Endometrial microvascular endothelial cells (primary cell): ENCODE measurements at regions not wholly inside any gene's neighbourhood (a gene's known extent, or its start where the extent isn't known, plus 50 kb on each side); places are given as distances from the start of the nearest gene placed in this dataset.
"Not testable (repeated sequence)": the region's sequence is repeated elsewhere in the genome, so short reads cannot be mapped to it uniquely, and the experiment has no call there.

Source experiments
- in situ Hi-C: cut with HindIII; loops from 2 replicates; pipeline ENCODE4 v1.10.0; 2017; ENCODE audit warnings: low sequenced_read_pairs, low pct_unique_long_range_greater_than_20kb; ENCODE audit errors: inconsistent ontology term

GRCh38 chr20:47863981-47864380, 78.7 kb upstream of the SULF2 start:
- in situ Hi-C loops, result no loop called here

DNA sequence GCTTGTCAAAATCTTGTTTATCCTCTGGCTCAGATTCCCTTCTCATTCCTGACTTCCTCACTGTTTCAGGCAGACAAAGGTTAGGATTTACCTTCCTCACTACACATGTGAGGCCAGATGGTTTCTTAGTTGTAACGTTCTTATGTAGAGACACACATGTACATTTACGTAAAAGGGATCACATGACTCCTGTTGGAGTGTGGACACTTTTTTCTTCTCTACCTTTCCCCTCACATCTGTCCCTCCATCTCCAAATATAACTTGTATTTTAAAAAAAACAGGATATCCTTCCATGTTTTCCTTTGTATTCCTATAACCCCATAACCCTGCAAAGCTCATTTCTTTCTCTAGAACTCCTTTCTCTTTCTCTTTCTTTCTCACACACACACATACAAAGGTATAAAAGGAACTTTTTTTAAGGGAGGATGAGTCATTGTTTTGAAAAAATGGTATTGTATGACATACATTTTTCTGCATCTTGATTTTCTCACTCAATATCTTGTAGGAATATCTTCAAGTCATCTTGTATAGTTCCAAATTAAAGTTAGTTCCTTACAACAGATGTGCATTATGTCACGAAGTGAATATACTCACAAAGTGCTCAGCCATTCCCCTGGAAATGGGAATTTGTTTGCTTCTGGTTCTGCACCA, 78.2 kb upstream of the SULF2 start:
- in situ Hi-C loops, result no loop called here

GRCh38 chr20:47862574-47863240, 77.4 kb upstream of the SULF2 start:
- in situ Hi-C loops, result no loop called here

DNA sequence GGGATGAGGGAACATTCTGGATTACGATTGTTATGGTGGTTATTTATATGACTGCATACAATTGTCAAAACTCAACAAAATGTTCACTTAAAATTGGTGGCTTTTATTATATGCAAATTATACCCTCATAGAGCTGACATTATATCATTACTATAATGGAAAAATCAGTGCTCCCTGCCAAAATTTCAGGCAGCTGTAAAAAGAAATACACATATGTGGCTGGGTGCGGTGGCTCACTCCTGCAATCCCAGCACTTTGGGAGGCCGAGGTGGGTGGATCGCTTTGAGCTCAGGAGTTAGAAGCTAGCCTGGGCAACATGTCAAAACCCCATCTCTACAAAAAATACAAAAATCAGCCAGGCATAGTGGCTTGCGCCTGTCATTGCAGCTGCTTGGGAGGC, 75.8 kb upstream of the SULF2 start:
- in situ Hi-C loops, result no loop called here

GRCh38 chr20:47860049-47860830, 75.0 kb upstream of the SULF2 start:
- in situ Hi-C loops, result no loop called here

DNA sequence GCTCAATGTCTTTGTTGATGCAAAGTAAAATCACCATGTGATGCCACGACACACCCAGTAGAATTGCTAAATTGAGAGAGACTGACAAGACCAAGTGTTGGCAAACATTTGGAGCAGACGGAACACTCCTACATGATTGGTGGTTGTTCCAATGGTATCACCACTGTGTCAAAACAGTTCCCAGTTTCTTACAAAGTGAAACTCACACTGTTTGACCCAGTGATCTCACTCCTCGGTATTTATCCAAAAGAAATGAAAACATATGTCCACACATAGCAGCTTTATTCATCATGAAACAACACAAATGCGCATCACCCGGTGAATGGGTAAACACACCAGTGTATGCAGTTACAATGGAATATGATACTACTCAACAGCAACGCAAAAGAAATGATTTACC, 74.0 kb upstream of the SULF2 start:
- in situ Hi-C loops, result no loop called here

DNA sequence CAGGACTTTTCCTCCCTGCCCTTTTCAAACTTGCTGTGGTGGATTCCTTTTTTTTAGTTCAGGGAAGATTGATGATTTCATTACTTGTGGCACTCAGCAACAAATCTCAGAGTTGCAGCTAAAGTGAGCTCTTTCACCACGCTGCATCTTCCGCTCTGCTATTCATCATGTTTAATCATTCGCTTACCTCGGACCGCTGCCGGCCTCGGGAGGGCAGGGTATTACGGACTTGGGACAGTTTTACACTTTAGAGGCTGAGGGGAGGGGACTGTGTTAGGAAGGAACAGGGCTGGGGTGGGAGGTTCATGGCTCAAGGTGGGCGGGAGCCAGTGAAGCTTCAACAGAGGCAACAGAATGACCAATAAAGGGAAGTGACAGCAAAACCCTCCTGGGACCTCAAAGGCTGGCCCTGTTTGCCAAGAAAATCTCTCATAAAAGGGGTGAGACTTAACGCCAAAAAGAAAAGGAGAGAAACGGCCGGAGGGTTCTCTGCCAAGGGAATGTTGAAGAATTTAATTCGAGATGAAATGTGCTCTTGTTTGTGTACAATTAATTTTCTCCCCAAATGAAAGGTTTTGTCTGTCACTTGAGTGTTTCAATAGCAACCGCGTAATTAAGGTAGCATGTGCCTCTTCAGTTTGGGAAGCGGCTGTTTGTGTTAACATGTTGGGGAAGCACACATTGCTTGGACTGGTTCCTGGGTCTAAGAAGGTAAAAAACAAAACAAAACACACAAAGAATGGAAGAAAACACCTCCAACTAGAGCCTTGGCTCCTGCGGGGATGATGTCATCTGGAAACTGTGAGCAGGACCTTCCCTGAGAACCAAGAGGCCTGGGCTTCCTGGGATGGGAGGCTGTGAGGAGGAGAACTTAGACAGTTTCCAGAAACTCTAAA, 72.5 kb upstream of the SULF2 start:
- in situ Hi-C loops, result no loop called here

DNA sequence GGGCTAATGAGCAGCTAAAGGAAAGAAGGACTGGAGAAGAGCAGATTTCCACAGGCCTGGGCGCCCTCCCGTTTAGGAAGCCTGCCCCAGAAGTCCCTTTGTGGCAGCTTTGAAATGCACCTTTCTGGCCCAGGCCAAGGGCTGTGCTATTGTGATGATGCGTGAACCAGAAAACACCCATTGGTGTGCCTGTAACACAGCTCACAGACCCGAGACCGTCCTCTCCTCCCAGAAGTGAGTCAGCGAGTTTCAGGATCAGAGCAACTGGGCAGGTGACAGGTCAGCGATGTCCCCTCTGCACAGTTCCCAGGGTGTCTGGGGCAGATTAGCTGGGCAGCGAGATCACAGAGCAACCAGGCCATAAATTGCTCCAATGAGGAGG, 71.9 kb upstream of the SULF2 start:
- in situ Hi-C loops, result no loop called here

- in situ Hi-C loops, result no loop called here
Observed at GRCh38 chr20:47855799-47856198, 70.5 kb upstream of the SULF2 start.

DNA sequence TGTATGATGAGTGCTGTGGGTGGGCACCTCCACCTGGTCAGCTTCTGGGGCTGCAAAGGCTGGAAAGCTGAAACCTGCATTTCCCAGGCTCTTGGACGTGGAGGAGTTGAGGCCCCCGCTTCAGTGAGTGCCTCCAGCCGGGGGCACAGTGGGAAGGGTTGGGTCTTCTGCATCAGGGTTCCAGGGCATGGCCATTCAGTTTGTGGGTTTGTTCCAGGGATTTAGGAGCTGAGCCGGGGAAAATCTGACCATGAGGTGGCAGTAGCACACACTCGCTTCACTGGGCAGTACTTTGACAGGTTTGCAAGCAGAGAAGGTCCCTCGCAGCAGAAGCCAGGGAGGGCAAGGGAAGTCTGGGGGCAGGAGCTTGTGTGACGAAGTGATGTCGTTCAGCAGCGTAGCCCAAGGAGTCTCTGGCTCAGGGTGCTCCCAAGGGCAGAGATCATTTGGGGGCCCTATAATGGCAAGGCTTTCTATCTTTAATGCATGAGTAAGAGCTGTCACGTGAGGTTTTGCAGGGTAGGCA, 69.5 kb upstream of the SULF2 start:
- in situ Hi-C loops, result no loop called here

DNA sequence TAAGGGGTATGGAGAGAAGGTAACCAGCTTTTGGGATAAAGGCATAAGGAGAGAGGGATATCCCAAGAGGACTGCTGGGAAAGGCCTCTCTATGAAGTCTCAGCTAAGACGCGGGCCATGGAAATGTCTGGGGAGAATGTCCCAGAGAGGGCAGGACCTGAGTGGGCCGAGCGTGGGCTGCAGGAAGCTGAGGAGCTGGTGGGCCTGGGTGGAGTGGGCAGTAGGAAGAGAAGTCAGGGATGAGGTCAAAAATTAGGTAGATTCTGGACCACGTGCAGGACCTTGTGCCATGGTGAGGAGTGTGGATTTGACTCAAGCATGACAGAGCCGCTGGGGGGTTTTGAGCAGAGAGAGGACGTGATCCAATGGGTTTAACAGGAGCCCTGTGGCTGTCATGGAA, 66.5 kb upstream of the SULF2 start:
- in situ Hi-C loops, result no loop called here

- in situ Hi-C loops, result no loop called here
Observed at GRCh38 chr20:47850146-47850545, 64.9 kb upstream of the SULF2 start.

DNA sequence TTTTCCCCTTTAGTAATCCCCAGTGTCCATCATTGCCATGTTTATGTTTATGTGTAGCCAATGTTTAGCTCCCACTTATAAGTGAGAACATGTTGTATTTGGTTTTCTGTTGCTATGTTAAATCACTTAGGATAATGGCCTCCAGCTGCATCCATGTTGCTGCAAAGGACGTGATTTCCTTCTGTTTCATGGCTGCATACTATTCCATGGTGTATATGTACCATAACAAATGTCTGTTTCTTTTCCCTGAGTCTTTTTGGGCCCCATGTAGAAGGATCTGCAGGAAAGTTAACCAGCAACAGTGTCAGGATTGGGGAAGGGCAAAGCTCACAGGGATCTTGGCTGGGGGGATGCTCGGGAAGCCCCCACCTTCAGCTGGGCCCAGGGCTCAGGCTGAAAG, 64.3 kb upstream of the SULF2 start:
- in situ Hi-C loops, result no loop called here

DNA sequence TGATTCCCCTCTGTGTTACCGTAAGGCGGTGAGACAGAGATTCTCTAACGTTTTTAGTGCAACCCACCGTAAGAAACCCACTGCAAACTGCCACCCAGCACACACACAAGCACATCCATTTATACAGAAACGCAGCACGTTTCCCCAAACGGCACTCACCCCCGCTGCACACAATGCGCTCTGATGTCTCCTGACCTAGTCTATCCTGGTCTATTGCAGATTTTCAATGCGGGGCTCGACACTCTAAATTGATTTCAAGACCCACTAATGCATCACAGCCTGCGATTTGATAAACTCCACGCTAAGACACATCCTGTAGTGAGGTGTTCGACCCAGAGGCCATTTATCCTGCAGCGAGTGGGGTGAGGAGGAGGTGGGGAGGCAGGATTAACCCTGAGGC, 63.7 kb upstream of the SULF2 start:
- in situ Hi-C loops, result no loop called here

- in situ Hi-C loops, result not testable (repeated sequence)
Observed at GRCh38 chr20:47848534-47848933, 63.3 kb upstream of the SULF2 start.

DNA sequence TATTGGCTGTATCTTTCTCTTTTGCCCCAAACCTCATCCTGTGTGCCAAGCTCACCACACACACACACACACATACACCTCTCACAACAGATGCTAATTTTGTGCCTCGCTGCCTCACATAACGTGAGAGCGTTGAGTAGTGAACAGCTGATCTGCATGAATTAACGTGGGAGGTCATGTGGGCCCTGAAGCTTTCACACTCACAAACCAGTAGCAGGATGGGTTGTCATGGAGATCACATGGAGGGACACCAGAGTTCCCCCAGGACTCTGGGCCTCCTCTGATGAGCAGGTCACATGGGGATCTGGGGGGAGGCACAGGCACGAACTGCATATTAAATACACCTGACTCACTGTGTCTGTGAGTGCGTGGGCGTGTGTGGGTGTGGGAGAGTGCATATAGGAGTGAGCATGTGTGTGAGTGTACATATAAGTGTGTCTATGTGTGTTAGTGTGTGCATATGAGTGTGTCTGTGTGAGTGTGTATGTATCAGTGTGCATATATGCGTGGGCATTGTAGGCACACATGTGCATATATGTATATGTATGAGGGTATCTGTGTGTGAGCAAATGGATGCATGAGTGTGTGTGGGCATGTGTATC, 62.7 kb upstream of the SULF2 start:
- in situ Hi-C loops, result no loop called here

DNA sequence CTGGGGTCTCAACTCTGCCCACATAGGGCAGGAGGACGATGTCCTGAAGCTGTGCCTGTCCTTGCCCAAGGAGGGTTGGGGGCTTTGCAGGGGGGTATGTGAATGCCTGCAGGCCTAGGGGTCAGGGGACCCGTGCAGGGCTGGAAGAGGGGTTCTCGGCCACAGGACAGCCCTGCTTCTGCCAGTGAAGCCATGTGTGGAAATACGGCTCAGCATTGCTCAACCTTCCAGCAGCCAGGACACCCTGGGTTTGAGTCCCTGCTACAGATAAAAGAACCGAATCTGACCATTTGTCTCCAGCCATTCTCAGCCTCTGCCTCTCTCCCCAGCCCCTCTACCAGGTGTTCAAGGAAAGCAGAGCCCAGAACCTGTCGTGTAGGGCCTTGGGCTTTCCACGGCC, 61.9 kb upstream of the SULF2 start:
- in situ Hi-C loops, result not testable (repeated sequence)

DNA sequence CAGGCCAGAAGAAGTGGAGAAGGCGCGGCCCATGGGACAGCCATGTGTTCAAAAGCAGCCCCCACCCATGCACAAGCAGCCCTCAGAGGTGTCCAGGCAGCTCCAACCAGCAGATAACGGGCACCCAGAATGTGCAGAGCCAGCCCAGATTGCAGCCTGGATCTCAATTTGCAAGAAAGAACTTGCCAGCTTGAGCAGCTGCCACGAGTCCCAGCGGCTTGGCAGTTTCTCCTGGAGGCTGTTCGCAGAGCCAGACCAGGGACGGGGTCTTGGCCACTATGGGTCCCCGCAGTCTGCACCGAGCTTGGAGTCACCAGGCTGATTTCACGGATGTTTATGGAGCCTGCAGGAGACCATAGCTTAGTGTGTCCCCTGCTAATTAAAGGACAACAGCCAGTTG, 61.4 kb upstream of the SULF2 start:
- in situ Hi-C loops, result not testable (repeated sequence)
